ENCODE measurements at regions not wholly inside any gene's neighbourhood (a gene's known extent, or its start where the extent isn't known, plus 50 kb on each side); places are given as distances from the start of the nearest gene placed in this dataset.

- no peaks in the 10 kb centered on the region for H4K20me1 ChIP-seq (ENCODE audit: insufficient read depth)
- DNase-seq (ENCODE audit: low read depth, low spot score) (no peak), ATAC-seq (no peak)
- H3K4me1 ChIP-seq (ENCODE audit: control insufficient read depth in 1 of 2, insufficient read depth in 2 of 2, low read length in 2 of 2): no peaks in the 10 kb centered on the region
- H3K79me2 ChIP-seq (ENCODE audit: insufficient read depth, low read length): no peaks in the 10 kb centered on the region
- no peak overlapping the region for H3K27ac ChIP-seq (ENCODE audit: low read depth, low read length)
- H3K4me3 ChIP-seq (replicated peaks in 1 of 2; ENCODE audit: low read depth in 1 of 2, low read length in 2 of 2): no peak overlapping the region
- H3K36me3 ChIP-seq (ENCODE audit: control insufficient read depth in 1 of 2, insufficient read depth in 2 of 2, low read length in 2 of 2): no peaks in the 10 kb centered on the region
- BruUV-seq (replicated peaks): no TSS peak
- no peak overlapping the region for H3K4me2 ChIP-seq (ENCODE audit: low read length)
- intact Hi-C loops (cut with micrococcal nuclease): no loop called here
- CTCF ChIA-PET: no interaction called here
- H3K9ac ChIP-seq (ENCODE audit: low read length): no peak overlapping the region
- H3K9me3 ChIP-seq (ENCODE audit: control insufficient read depth in 1 of 2, insufficient read depth in 1 of 2, low read depth in 1 of 2, low read length in 2 of 2): peaks cover 0 to 8% of the 10 kb centered on the region in 2 experiments; a peak in 2 of 4 replicates
- no peaks in the 10 kb centered on the region for H3K27me3 ChIP-seq (ENCODE audit: insufficient read depth, low read length)
- TF ChIP-seq EZH2 (IDR thresholded peaks at IDR 0.05) (no peak), FOSL1 (IDR thresholded peaks at IDR 0.05; ENCODE audit: low read depth) (no peak), ZFX (IDR thresholded peaks at IDR 0.05) (no peak), POLR2AphosphoS5 (IDR thresholded peaks at IDR 0.05; ENCODE audit: low read depth, low read length) (no peak), ZBTB33 (IDR thresholded peaks at IDR 0.05; ENCODE audit: extremely low read depth, insufficient replicate concordance, low read length) (no peak), REST (IDR thresholded peaks at IDR 0.05; ENCODE audit: low read depth) (no peak), JUND (IDR thresholded peaks at IDR 0.05) (no peak), YY1 (IDR thresholded peaks at IDR 0.05; ENCODE audit: extremely low read depth, insufficient replicate concordance, low read depth, low read length) (no peak), ZNF274 (IDR thresholded peaks at IDR 0.05; ENCODE audit: low read depth, low read length) (no peak), RAD21 (IDR thresholded peaks at IDR 0.05; ENCODE audit: low read depth) (no peak), EGR1 (IDR thresholded peaks at IDR 0.05; ENCODE audit: low read depth) (no peak), EZH2phosphoT487 (IDR thresholded peaks at IDR 0.05; ENCODE audit: borderline replicate concordance) (no peak), SIN3A (IDR thresholded peaks at IDR 0.05; ENCODE audit: low read depth) (no peak), POLR2A (IDR thresholded peaks at IDR 0.05; ENCODE audit: borderline replicate concordance, extremely low read depth, insufficient read depth, insufficient read length) (no peak), CBX3 (IDR thresholded peaks at IDR 0.05; ENCODE audit: low read depth) (no peak), CEBPB (IDR thresholded peaks at IDR 0.05; ENCODE audit: low read depth) (no peak)
- no peaks in the 10 kb centered on the region for H3K9me2 ChIP-seq (ENCODE audit: insufficient read depth)
- H2AFZ ChIP-seq (ENCODE audit: low read depth, low read length, poor library complexity, severe bottlenecking): no peak overlapping the region
- RAD21 ChIA-PET (ENCODE audit: low non-redundant PET in 1 of 2, low total read pairs in 2 of 2, uncharacterized antibody in 2 of 2, unreplicated experiment in 2 of 2): no interaction called here
- POLR2A ChIA-PET: no interaction called here
Observed at GRCh38 chr15:93703092-93703739, 528.1 kb upstream of the MCTP2 start.
